Natural killer cell (primary cell): ENCODE measurements at regions not wholly inside any gene's neighbourhood (a gene's known extent, or its start where the extent isn't known, plus 50 kb on each side); places are given as distances from the start of the nearest gene placed in this dataset.

Experiments
- ATAC-seq, 3 donors: fragments of 150-1000 bp in 2 of 3; fragments of 200-7000 bp in 1 of 3; cut with Tn5 transposase; 1 replicate in 1 of 3; 2 replicates in 2 of 3; pipeline ENCODE4 v1.10.0; 2021; ENCODE audit warnings: mild to moderate bottlenecking in 2 of 3, moderate library complexity in 2 of 3
- DNase-seq, 2 donors: peaks; one replicate each; pipeline versions ENCODE4 v3.0.0 to v3.0.0-alpha.2; 2013 to 2021; ENCODE audit warnings: mixed read lengths in 1 of 2
- H3K27ac ChIP-seq: one replicate; pipeline ENCODE4 v1.5.1; 2013; ENCODE audit warnings: mild to moderate bottlenecking, low read length
- H3K27me3 ChIP-seq: one replicate; pipeline ENCODE4 v1.6.1; 2013; ENCODE audit warnings: low read length; ENCODE audit not compliant: control insufficient read depth, insufficient read depth
- H3K36me3 ChIP-seq: one replicate; pipeline ENCODE4 v1.6.1; 2013; ENCODE audit warnings: low read length; ENCODE audit not compliant: control insufficient read depth, insufficient read depth
- H3K4me1 ChIP-seq: one replicate; pipeline ENCODE4 v1.6.1; 2013; ENCODE audit warnings: low read length; ENCODE audit not compliant: control insufficient read depth, insufficient read depth
- H3K4me3 ChIP-seq: one replicate; pipeline ENCODE4 v1.5.1; 2013; ENCODE audit warnings: low read length
- H3K9me3 ChIP-seq: one replicate; pipeline ENCODE4 v1.6.1; 2013; ENCODE audit warnings: low read length; ENCODE audit not compliant: control insufficient read depth, insufficient read depth
- H3K27ac Mint-ChIP-seq, 2 donors: one replicate each; pipeline ENCODE4 v1.8.0; 2022; ENCODE audit warnings: mild to moderate bottlenecking in 2 of 2, mixed read lengths in 2 of 2, moderate library complexity in 1 of 2
- H3K27me3 Mint-ChIP-seq, 2 donors: one replicate each; pipeline ENCODE4 v1.8.0; 2022; ENCODE audit warnings: low read depth in 2 of 2, mixed read lengths in 2 of 2
- H3K36me3 Mint-ChIP-seq: one replicate; pipeline ENCODE4 v1.8.0; 2022; ENCODE audit warnings: mixed read lengths
- H3K4me1 Mint-ChIP-seq, 2 donors: one replicate each; pipeline ENCODE4 v1.8.0; 2022; ENCODE audit warnings: mixed read lengths in 2 of 2
- H3K4me3 Mint-ChIP-seq: one replicate; pipeline ENCODE4 v1.8.0; 2022; ENCODE audit warnings: mild to moderate bottlenecking, moderate library complexity, mixed read lengths
- H3K9me3 Mint-ChIP-seq, 2 donors: one replicate each; pipeline ENCODE4 v1.8.0; 2022; ENCODE audit warnings: mixed read lengths in 2 of 2
- WGBS: methylation state at CpG from one replicate; pipeline ENCODE4 v1.1.7; 2013; ENCODE audit warnings: missing lambda C conversion rate; ENCODE audit not compliant: insufficient coverage; 5-methylcytosine and 5-hydroxymethylcytosine counted together
- intact Hi-C: fragments of 100-400 bp; cut with micrococcal nuclease; formaldehyde crosslinking; loops from one replicate; pipeline ENCODE4 v1.14.2; 2022
- TF ChIP-seq, protein P1 (sequence below): fragments of 200-600 bp; IDR thresholded peaks from one replicate; pipeline ENCODE4 v1.8.0; 2022; ENCODE audit warnings: antibody characterized with exemption

DNA sequence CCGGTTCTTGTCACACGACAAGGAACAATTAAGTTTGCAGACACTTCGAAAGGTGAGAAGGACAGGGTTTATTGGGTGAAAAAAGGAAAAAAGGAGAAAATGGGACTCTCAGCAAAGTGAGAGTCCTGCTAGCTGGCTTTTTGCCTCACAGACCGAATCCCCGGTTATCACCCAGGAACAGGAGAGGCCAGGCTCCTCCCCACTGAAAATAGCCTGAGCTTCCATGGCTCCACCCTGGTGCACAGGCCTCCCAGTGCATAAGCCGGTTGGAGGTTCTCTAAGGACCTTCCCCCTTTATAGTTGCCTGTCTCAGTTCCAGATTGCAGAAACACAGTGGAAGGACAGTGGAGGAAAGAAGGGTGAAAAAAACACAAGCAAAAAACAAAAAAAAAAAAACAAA is 571.7 kb downstream of the KCTD12 start:
- Histone ChIP-seq H3K4me1 (no peaks in the 10 kb centered on the region), H3K9me3 (no peaks in the 10 kb centered on the region), H3K36me3 (no peaks in the 10 kb centered on the region), H3K27ac (no peak overlapping the region), H3K27me3 (no peaks in the 10 kb centered on the region), H3K4me3 (no peak overlapping the region)
- no peak for ATAC-seq
- no peak overlapping the region for H3K27ac Mint-ChIP-seq
- WGBS: 93% methylated on average over 5 of the region's 6 CpGs
- H3K4me3 Mint-ChIP-seq: no peak overlapping the region
- no peaks in the 10 kb centered on the region for H3K36me3 Mint-ChIP-seq
- TF ChIP-seq, protein P1, sequence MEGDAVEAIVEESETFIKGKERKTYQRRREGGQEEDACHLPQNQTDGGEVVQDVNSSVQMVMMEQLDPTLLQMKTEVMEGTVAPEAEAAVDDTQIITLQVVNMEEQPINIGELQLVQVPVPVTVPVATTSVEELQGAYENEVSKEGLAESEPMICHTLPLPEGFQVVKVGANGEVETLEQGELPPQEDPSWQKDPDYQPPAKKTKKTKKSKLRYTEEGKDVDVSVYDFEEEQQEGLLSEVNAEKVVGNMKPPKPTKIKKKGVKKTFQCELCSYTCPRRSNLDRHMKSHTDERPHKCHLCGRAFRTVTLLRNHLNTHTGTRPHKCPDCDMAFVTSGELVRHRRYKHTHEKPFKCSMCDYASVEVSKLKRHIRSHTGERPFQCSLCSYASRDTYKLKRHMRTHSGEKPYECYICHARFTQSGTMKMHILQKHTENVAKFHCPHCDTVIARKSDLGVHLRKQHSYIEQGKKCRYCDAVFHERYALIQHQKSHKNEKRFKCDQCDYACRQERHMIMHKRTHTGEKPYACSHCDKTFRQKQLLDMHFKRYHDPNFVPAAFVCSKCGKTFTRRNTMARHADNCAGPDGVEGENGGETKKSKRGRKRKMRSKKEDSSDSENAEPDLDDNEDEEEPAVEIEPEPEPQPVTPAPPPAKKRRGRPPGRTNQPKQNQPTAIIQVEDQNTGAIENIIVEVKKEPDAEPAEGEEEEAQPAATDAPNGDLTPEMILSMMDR: no peak
- peaks cover 0 to 5% of the 10 kb centered on the region in 2 donors for H3K9me3 Mint-ChIP-seq
- DNase-seq: no peak
- no peaks in the 10 kb centered on the region for H3K27me3 Mint-ChIP-seq
- H3K4me1 Mint-ChIP-seq: no peaks in the 10 kb centered on the region
- intact Hi-C loops: no loop called here

DNA sequence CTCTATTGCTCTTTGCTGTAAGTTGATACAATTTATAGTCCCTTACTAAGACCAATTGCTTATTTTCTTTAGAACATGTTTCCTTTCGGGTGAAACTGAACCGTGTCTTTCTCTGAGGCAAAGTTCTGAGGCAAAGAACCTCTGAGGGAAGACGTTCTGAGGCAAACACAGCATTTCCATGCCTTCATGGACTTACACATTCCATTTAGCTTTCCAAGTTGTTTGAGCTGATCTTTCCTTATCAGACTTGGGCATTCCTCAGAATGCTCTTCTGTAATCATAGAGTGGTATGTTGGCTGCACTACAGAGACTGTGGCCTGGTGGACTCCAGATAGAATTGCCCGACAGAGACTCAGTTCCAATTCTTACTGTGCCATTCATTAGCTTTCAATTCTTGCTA is 579.1 kb downstream of the KCTD12 start:
- H3K27me3 ChIP-seq: no peaks in the 10 kb centered on the region
- no peak for DNase-seq
- Mint-ChIP-seq H3K36me3 (no peaks in the 10 kb centered on the region), H3K27ac (no peak overlapping the region), H3K4me1 (no peaks in the 10 kb centered on the region), H3K27me3 (no peaks in the 10 kb centered on the region), H3K9me3 (no peaks in the 10 kb centered on the region), H3K4me3 (no peak overlapping the region)
- H3K27ac ChIP-seq: no peak overlapping the region
- intact Hi-C loops: no loop called here
- 77% methylated on average over 4 of the region's 4 CpGs for WGBS
- H3K9me3 ChIP-seq: no peaks in the 10 kb centered on the region
- no peak for ATAC-seq
- TF ChIP-seq, protein P1: no peak
- no peaks in the 10 kb centered on the region for H3K4me1 ChIP-seq
- no peak overlapping the region for H3K4me3 ChIP-seq
- H3K36me3 ChIP-seq: no peaks in the 10 kb centered on the region

DNA sequence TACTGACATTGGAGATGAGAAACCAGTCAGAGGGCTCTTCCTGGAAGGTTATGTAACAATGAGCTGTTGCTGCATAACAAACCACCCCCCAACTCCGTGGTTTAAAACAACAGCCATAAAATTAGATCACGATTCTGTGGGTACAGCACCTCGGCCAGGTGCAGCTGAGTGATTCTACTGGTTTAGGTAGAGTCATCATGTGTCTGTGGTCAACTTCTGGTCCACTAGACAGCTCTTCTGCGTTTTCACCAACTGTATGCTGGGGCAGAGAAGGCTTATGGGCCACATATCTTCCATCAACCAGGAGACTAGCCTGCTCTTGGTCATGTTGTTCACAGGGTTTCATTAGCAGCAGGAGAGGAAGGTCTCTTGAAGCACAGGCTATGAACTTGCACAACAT is 585.5 kb downstream of the KCTD12 start:
- no peak for ATAC-seq
- DNase-seq: no peak
- no peak overlapping the region for H3K27ac ChIP-seq
- no peaks in the 10 kb centered on the region for H3K27me3 ChIP-seq
- Mint-ChIP-seq H3K9me3 (peaks cover 2 to 15% of the 10 kb centered on the region in 2 donors), H3K27me3 (no peaks in the 10 kb centered on the region), H3K4me1 (no peaks in the 10 kb centered on the region), H3K36me3 (no peaks in the 10 kb centered on the region), H3K4me3 (no peak overlapping the region), H3K27ac (no peak overlapping the region)
- H3K36me3 ChIP-seq: no peaks in the 10 kb centered on the region
- no peaks in the 10 kb centered on the region for H3K4me1 ChIP-seq
- intact Hi-C loops: no loop called here
- H3K9me3 ChIP-seq: no peaks in the 10 kb centered on the region
- 38% methylated on average over 3 of the region's 4 CpGs for WGBS
- no peak overlapping the region for H3K4me3 ChIP-seq
- TF ChIP-seq, protein P1: no peak

DNA sequence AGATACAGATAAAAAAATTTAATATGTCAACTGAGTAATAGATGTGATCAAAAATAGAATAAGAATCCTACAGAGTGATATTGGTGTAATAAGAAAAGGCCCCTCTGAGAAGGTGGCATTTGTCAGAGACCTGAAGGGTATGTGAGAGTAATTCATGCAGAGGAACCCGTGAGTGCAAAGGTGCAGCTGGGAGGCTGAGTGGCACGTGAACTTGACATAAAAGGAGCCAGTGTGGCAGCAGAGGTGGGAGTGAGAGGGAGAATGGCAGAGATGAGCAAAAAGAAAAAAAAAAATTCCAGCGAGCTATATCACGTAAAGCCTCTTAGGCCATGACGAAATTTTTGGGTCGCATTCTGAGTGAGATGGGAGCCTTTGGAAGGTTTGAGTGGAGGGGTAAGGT is 588.9 kb downstream of the KCTD12 start:
- TF ChIP-seq, protein P1: no peak
- Histone ChIP-seq H3K9me3 (no peaks in the 10 kb centered on the region), H3K4me3 (no peak overlapping the region), H3K27ac (no peak overlapping the region), H3K4me1 (no peaks in the 10 kb centered on the region), H3K36me3 (no peaks in the 10 kb centered on the region), H3K27me3 (no peaks in the 10 kb centered on the region)
- DNase-seq (no peak), ATAC-seq (no peak)
- WGBS: 93% methylated on average over 6 of the region's 6 CpGs
- Mint-ChIP-seq H3K4me3 (no peak overlapping the region), H3K4me1 (no peaks in the 10 kb centered on the region), H3K9me3 (peaks cover 4 to 15% of the 10 kb centered on the region in 2 donors), H3K36me3 (no peaks in the 10 kb centered on the region), H3K27ac (no peak overlapping the region), H3K27me3 (no peaks in the 10 kb centered on the region)
- intact Hi-C loops: no loop called here
